ENCODE measurements at regions not wholly inside any gene's neighbourhood (a gene's known extent, or its start where the extent isn't known, plus 50 kb on each side); places are given as distances from the start of the nearest gene placed in this dataset.

DNA sequence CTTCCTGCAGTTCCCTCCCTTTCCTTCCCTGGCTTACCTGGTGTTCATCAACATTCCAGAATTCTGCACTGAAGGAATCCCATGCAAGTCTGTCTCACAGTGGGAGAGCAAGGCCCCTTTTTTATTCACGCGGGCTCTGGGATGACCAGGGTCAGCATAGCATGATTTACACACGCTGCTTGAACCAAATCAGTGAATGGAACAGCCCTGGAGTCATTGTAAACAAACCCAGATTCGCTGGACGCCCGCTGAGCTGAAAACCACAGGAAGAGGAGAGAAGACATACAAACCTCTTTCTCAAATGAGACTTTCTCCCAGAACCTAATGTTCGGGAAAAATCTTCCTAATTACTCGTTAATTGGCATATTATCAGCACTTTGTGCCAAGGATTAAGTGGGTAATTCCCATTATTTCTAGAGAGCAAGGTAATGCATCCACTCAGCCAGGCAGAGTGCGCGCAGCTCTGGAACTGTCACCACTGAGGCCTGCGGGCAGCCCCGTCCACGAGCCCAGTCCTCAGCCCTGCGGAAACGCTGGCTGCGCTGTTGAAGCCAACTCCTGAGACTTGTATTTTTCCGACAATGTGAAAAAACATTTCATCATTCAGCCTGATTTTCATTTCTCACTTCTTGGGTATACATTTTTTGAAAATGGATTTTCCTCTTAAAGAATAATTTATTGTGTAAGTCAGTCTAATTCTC is 140.0 kb downstream of the ETS2 start:
- Histone ChIP-seq H3K9me3 (ENCODE audit: control insufficient read depth in 2 of 3, insufficient read depth in 1 of 3, low read length in 3 of 3) (no peaks in the 10 kb centered on the region), H3K4me1 (ENCODE audit: control insufficient read depth in 2 of 3, insufficient read depth in 2 of 3, low read depth in 1 of 3, low read length in 3 of 3) (no peaks in the 10 kb centered on the region), H3K4me3 (ENCODE audit: low read length in 3 of 3) (no peak overlapping the region), H3K36me3 (ENCODE audit: control insufficient read depth in 2 of 3, insufficient read depth in 3 of 3, low read length in 3 of 3) (no peaks in the 10 kb centered on the region), H3K9ac (ENCODE audit: low read length in 3 of 3) (no peak overlapping the region), H3K27ac (ENCODE audit: low read depth in 2 of 2, low read length in 2 of 2) (no peak overlapping the region), H3K27me3 (ENCODE audit: control insufficient read depth, insufficient read depth, low read length) (no peaks in the 10 kb centered on the region)
- intact Hi-C loops (cut with DNase I): no loop called here
- TF ChIP-seq, protein P1, sequence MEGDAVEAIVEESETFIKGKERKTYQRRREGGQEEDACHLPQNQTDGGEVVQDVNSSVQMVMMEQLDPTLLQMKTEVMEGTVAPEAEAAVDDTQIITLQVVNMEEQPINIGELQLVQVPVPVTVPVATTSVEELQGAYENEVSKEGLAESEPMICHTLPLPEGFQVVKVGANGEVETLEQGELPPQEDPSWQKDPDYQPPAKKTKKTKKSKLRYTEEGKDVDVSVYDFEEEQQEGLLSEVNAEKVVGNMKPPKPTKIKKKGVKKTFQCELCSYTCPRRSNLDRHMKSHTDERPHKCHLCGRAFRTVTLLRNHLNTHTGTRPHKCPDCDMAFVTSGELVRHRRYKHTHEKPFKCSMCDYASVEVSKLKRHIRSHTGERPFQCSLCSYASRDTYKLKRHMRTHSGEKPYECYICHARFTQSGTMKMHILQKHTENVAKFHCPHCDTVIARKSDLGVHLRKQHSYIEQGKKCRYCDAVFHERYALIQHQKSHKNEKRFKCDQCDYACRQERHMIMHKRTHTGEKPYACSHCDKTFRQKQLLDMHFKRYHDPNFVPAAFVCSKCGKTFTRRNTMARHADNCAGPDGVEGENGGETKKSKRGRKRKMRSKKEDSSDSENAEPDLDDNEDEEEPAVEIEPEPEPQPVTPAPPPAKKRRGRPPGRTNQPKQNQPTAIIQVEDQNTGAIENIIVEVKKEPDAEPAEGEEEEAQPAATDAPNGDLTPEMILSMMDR (IDR thresholded peaks at IDR 0.05; ENCODE audit: borderline replicate concordance, extremely low read depth, insufficient read depth): no peak
- DNase-seq (peak in 3 of 5 donors; percentile 51 to 65 (median 63)), FAIRE-seq (no peak)

DNA sequence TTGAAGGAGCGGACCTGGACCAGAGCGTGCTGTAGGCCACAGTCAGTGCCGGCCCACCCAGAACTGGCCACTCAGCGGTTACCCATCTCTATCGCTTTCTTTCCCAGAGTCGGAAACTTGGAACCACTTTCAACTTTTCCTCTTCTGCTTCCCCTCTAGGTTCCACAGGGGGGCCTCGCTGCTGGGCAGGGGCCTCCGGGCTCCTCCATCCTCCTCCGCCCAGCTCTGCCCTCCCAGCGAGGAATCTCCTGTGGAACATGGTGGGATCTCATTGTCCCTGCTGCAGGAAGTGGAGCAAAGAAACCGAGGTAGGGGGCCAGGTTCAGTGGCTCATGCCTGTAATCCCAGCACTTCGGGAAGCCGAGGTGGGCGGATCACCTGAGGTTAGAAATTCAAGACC is 139.2 kb downstream of the ETS2 start:
- TF ChIP-seq, protein P1 (IDR thresholded peaks at IDR 0.05; ENCODE audit: borderline replicate concordance, extremely low read depth, insufficient read depth): no peak
- Histone ChIP-seq H3K4me3 (ENCODE audit: low read length in 3 of 3) (no peak overlapping the region), H3K27ac (ENCODE audit: low read depth in 2 of 2, low read length in 2 of 2) (no peak overlapping the region), H3K27me3 (ENCODE audit: control insufficient read depth, insufficient read depth, low read length) (no peaks in the 10 kb centered on the region), H3K9me3 (ENCODE audit: control insufficient read depth in 2 of 3, insufficient read depth in 1 of 3, low read length in 3 of 3) (no peaks in the 10 kb centered on the region), H3K9ac (ENCODE audit: low read length in 3 of 3) (no peak overlapping the region), H3K4me1 (ENCODE audit: control insufficient read depth in 2 of 3, insufficient read depth in 2 of 3, low read depth in 1 of 3, low read length in 3 of 3) (no peaks in the 10 kb centered on the region), H3K36me3 (ENCODE audit: control insufficient read depth in 2 of 3, insufficient read depth in 3 of 3, low read length in 3 of 3) (no peaks in the 10 kb centered on the region)
- no peak for FAIRE-seq
- intact Hi-C loops (cut with DNase I): no loop called here
- DNase-seq: no peak

DNA sequence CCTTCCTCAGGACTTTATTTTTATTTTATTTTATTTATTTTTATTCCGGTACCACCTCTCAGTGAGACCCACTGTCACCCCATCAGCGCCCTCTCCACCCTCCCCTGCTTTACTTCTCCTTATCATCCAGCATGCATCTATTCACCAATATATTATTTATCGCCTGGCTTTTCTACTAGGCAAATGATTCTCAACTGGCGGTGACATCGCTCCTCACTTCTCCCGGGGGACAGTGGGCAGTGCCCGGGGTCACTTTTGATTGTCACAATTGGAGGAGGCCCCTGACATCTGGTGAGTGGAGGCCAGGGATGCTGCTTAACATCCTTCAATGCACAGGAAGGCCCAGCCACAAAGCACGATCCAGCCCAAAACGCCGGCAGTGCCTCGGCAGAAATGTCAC is 138.7 kb downstream of the ETS2 start:
- DNase-seq (no peak), FAIRE-seq (no peak)
- Histone ChIP-seq H3K27me3 (ENCODE audit: control insufficient read depth, insufficient read depth, low read length) (no peaks in the 10 kb centered on the region), H3K4me3 (ENCODE audit: low read length in 3 of 3) (no peak overlapping the region), H3K9me3 (ENCODE audit: control insufficient read depth in 2 of 3, insufficient read depth in 1 of 3, low read length in 3 of 3) (no peaks in the 10 kb centered on the region), H3K4me1 (ENCODE audit: control insufficient read depth in 2 of 3, insufficient read depth in 2 of 3, low read depth in 1 of 3, low read length in 3 of 3) (no peaks in the 10 kb centered on the region), H3K36me3 (ENCODE audit: control insufficient read depth in 2 of 3, insufficient read depth in 3 of 3, low read length in 3 of 3) (no peaks in the 10 kb centered on the region), H3K27ac (ENCODE audit: low read depth in 2 of 2, low read length in 2 of 2) (no peak overlapping the region), H3K9ac (ENCODE audit: low read length in 3 of 3) (no peak overlapping the region)
- TF ChIP-seq, protein P1 (IDR thresholded peaks at IDR 0.05; ENCODE audit: borderline replicate concordance, extremely low read depth, insufficient read depth): no peak
- intact Hi-C loops (cut with DNase I): no loop called here

DNA sequence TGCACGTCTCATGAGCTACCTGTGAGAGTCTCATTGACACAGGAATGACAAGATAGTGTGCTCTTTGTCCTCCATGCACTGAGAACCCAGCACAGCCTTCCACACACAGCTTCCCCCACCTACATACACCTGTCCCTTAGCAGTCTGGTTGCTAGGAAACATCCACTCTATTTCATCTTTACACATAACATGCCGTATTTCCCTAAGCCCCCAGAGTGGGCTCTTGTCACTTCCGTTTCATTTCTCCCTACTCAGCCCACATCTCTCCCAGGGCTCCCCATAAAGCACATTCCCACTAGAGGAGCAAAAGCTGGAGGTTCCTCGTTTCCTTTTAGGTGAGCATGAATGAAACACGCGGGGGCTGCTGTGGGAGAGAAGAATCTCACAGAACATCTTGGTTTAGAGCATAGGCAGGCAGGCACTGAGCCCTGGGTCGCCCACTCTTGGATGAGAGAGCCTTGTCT is 137.1 kb downstream of the ETS2 start:
- no peaks in the 10 kb centered on the region for H3K27me3 ChIP-seq (ENCODE audit: control insufficient read depth, insufficient read depth, low read length)
- intact Hi-C loops (cut with DNase I): no loop called here
- no peak overlapping the region for H3K9ac ChIP-seq (ENCODE audit: low read length in 3 of 3)
- DNase-seq: no peak
- H3K27ac ChIP-seq (ENCODE audit: low read depth in 2 of 2, low read length in 2 of 2): no peak overlapping the region
- TF ChIP-seq, protein P1 (IDR thresholded peaks at IDR 0.05; ENCODE audit: borderline replicate concordance, extremely low read depth, insufficient read depth): no peak
- no peaks in the 10 kb centered on the region for H3K4me1 ChIP-seq (ENCODE audit: control insufficient read depth in 2 of 3, insufficient read depth in 2 of 3, low read depth in 1 of 3, low read length in 3 of 3)
- H3K36me3 ChIP-seq (ENCODE audit: control insufficient read depth in 2 of 3, insufficient read depth in 3 of 3, low read length in 3 of 3): no peaks in the 10 kb centered on the region
- H3K9me3 ChIP-seq (ENCODE audit: control insufficient read depth in 2 of 3, insufficient read depth in 1 of 3, low read length in 3 of 3): no peaks in the 10 kb centered on the region
- no peak for FAIRE-seq
- no peak overlapping the region for H3K4me3 ChIP-seq (ENCODE audit: low read length in 3 of 3)

Measured in kidney (tissue), 13 donors.